ENCODE measurements at regions not wholly inside any gene's neighbourhood (a gene's known extent, or its start where the extent isn't known, plus 50 kb on each side); places are given as distances from the start of the nearest gene placed in this dataset.

DNA sequence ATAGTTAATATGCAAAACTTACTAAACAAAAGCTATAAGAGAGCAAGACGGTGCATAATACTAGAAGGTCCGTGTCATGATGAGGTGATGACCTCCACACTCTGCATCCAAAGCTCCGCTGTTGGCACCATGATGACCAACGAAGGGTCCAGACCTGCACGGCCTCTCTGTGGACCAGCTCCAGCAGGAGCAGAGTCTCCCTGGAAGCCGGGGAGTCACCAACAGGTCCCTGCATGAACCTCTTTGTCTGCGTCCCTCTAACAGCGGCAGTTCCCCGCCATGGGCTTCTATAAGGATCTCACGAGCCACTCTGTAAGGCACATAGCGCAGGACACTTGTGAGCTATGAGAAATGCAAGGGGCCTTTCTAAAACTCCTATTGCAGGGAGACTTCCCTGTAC, 517.3 kb downstream of the BRD1 start:
- no peak for DNase-seq

DNA sequence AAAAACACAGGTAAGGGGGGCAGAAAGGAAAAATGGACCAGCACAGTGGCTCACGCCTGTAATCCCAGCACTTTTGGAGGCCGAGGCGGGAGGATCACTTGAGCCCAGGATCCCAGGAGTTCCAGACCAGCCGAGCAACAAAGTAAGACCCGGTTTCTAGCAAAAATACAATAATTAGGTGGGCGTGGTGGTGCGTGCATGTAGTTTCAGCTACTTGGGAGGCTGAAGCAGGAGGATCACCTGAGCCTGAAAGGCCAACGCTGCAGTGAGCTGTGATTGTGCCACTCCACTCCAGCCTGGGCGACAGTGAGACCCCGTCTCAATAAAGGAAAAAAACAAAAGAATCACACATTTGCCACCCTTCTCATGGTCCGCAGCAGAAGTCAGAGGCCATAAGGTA, 519.4 kb downstream of the BRD1 start:
- DNase-seq = no peak

DNA sequence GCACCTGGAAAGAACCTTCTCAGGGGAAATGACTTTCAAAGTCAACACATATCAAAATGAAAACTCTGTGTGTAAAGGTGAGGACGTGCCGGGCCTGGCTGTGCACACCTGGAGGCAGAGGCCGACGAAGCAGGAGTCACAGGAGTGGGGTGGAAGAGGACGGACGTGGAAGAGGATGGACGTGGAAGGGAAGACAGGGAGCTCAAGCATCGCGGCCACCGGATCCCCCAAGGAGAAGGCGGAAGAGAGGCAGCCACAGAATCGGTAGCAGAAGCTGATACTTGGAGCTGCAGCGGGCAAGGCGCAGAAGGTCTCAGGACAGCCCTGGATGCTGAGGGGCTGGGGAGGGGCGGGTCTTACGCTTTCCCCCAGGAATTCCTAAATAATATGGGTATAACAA, 519.8 kb downstream of the BRD1 start:
- no peak for DNase-seq

DNA sequence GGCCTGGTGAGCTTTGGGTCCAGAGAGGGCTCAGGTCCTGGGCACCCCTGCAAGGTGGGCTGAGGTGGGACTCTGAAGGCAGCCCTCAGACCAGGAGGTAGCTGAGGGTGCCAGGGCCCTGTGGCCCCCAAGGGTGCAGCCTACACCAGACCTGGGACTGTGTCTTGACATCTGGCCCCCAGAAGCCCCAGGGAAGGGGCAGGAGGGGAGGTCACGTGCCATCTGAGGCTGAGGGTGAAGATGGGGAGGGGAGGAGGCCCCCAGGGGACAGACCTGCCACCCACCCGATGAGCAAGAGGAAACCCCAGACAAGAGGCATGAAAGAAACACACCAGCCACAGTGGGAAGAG, 520.2 kb downstream of the BRD1 start:
- no peak for DNase-seq

DNA sequence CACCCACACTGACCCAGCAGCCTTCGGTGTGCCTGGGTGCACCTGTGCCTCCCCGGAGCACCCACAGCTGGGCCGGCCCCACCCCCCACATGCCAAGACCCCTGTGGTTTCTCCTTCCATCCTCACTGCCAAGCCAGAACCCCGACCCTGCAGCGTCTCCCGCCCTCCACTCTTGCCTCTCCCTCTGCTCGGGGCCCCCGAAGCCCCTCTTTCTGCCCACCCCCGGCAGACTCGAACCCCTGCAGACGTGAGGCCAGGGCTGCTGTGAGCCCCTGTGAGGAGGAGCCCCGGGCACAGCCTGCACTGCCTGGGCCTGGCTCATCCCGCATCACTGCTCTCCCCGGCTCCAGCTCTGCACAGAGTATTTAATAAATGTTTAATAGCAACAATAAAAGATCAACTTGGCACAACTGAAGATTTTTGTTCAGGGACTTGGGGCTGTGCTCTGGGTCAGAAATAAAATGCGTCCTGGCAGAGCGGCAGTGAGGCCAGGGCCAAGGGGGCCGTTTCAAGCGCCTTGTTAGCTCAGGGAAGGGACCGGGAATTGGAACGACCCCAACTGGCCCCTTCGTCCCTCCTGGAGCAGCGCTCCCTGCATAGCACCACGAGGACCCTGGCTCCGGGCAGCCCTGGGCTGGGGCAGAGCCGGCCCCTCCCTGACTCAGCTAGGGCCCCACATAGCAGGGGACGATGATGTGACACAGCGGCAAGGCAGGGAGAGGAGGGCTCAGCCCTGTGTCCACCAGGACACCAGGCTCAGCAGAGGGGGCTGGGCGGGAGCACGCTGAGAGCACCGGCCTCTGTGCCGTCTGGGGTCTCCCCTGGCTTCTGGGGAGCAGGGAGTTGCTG, 520.8 kb downstream of the BRD1 start:
- no peak for DNase-seq

DNA sequence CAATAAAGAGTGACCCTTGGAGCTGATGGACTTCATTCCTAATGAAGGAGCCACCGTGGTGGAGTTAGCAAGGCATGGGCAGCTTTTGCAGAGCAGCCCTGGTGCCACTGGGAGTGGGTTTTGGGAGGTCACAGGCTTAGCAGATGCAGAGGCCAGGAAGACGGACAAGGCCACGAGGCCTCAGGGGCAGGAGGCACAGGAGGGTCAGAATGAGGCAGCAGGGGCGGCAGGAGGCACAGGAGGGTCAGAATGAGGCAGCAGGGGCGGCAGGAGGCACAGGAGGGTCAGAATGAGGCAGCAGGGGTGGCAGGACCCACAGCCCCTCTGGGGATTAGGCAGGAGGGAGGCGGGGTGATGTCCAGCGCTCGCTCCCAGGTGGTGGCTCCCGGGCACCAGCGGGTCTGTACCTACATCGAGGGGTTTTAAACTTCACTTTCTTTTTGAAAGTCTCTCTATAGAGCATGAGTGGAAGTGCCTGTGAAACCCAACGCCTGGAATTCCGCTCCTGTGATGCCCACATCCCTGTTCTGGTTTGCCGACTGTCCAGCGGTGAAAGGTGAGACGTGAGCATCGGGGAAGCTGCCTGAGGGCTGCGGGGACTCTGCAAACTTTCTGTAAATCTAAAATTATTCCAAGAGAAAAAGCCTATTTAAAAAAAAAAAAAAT, 521.6 kb downstream of the BRD1 start:
- no peak for DNase-seq

DNA sequence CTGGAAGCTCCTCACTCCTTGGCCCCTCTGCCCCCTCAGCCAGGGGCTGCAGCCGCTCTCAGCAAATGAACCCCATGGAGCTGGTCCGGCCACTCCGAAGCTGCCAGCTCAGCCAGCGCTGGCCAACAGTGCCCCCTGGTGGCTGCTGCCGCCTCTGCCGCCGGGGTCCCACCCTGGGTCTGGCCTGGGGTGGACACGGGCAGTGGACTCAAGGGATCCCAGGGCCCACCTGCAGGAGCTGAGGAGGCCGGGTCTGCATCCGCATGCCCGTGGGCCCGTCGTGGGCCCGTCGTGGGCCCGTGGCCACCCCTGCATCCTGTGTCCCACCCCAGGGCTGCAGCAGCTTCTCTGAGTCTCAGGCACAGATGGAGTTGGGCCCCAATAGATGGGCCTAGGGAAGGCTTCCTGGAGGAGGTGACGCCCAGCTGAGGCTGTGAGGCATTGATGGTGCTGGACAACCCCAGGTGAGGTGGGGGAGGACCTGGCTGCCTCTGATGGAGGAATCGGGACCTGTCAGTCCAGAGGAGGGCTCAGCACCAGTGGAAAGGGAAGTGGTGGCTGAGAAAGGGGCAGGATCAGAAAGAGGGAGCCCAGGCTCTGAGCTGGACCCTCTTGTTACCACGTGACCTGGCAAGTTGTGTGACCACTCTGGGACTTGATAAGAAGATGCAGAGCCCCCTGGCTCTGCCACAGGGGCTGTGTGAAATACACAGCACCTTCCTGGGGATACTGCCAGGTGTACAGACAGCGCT, 522.3 kb downstream of the BRD1 start:
- DNase-seq = no peak

DNA sequence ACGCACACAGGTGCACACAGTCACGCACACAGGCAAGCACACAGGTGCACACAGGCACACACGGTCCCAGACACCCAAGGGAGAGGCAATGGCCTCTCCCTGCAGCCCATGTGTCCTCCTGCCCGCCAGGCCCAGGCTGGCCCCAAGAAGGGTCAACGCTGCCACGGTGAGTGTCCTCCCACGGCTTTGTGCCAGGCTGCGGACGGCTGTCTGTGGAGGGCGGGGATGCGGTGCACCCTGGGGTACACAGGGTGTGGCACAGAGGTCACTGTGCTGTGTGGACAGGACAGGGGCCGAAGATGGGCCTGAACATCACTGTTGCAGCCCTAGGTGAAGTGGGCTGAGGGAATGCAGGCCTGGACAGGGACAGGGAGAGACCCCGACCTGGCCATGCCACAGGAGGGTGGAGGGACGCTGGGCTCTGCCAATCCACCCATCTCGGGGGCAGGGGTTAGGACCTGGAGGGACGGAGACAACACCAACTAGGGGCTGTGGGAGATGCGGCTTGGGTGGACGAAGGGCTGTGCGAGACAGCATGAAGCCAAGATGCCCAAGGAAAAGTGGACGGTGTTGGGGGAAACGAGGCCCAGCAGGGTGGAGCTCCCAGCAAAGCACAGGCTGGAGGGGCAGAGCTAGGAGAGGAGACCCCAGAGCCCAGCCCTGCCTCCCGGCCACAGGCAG, 523.8 kb downstream of the BRD1 start:
- DNase-seq = no peak

DNA sequence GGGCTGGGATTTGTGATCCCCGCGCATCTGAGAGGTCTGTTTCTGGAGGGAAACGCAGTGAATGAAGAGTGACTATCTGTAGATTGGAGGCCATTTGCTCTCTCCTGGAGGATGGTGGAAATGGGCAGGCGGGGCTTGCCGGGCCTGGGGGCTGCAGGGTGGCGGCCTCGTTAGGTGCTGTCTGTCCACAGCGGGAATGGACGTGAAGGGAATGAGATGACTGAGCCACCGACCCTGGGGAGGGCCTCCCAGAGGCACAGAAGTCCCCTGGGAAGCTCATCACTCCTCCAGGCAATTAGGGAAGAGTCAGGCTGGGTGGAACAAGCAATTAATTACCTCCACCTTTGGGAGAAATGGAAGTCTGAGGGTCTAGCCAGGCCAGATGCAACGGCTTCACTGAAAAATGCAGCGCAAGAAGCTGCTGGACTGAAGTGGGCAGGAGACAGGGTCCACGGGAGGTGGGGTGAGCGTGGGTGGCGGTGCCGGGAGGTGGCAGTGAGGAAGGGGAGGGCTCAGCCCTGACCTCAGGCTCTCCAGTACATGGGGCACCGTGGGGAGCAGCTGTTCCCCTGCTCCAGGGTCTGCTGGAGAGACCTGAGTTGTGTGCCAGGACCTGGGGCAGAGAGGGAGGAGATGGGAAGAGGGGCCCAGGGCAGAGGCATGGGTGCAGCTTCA, 524.5 kb downstream of the BRD1 start:
- DNase-seq = no peak

DNA sequence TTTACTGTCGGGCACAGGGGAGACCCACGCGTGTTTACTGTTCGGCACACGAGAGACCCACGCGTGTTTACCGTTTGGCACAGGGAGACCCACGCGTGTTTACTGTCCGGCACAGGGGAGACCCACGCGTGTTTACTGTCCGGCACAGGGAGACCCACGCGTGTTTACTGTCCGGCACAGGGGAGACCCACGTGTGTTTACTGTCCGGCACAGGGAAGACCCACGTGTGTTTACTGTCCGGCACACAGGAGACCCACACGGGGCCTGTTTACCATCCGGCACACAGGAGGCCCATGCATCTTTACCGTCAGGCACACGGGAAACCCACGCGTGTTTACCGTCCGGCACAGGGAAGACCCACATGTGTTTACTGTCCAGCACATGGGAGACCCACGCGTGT, 525.1 kb downstream of the BRD1 start:
- DNase-seq = no peak

DNA sequence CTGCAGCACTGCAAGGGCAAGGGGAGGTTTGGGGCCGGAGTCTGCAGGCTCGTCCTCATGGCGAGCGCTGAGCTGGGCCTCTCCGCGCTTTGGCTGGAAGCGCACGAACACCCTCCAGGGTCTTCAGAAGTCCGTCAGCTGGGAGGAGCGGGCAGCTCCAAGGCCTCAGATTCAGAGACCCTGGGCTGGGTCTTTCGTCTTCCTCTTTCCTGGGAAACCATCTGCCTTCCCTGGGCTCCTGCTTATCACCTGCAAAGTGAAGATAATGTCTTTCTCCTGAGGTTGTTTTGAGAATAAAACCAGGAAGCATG, 525.6 kb downstream of the BRD1 start:
- no peak for DNase-seq

DNA sequence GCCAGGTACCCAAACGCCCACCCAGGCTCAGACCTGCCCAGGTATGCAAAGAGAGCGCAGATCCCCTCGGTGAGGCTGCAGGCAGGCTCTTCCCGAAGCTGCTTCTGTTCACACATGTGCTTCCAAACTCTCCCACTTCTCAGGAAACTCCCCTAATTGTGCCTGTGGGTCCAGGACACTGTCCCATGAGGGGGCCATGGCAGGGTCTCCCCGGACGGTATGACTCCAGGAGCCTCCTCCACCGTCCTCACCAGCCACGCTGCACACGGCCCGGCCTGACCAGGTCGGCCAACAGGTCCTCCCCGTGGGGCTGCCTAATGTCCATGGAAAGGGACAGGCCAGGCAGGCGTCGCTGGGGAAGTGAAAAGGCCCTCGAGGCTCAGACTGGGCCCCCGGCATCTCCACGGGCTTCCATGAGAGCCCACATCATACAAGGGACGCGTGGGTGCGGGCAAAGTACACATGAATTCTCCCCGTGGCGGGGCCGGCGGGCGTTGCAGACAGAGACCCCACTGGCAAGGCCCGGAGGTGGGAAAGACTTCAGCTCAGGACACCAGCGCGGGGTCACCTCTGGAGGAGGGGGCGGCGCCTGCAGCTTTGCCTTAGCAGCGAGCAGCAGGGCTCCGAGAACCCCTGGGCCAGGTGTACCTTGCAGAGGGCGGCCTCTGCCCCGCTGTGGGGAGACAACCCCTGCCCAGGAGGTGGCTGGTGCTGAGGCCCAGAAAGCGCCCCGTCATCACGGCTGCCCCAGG, 526.1 kb downstream of the BRD1 start:
- no peak for DNase-seq

DNA sequence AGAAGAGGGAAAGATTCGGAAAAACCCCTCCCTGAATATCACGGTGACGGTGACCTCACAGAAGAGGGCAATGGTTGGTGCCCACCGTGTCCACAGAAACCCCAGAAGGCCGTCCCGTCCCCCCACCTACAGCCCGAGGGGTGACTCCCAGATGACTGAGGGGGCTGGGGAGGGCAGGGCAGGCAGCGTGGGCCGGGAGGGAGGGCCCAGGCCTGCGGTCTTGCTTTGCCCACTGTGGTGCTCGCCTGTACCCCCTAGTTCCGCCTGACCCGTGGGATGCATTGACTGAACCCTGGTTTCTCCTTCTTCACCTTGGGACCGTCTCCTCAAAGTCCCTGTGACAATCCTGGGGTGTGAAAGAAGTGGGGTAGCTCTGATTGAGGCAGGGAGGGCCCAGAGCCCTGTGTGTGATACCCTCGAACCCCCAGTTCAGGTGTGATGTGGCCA, 526.7 kb downstream of the BRD1 start:
- DNase-seq = no peak

DNA sequence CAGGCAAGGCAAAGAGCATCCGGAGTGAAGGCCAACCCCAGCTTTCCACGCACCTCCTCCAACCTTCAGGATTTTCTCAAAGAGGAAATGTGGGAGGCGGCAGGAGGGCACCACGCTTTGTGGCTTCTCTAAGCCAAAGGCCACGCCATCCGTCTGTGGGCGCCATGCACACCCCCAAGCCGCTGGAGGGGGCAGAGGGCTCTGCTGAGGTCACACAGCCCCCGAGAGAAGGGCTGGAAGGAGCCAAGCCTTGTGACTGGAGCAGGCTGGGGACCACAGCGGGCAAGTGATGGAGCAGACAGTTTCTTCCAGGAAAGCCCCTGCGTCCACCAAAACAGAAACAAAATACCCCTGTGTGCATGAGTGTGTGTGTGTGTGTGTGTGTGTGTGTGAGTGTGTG, 527.4 kb downstream of the BRD1 start:
- DNase-seq = no peak

DNA sequence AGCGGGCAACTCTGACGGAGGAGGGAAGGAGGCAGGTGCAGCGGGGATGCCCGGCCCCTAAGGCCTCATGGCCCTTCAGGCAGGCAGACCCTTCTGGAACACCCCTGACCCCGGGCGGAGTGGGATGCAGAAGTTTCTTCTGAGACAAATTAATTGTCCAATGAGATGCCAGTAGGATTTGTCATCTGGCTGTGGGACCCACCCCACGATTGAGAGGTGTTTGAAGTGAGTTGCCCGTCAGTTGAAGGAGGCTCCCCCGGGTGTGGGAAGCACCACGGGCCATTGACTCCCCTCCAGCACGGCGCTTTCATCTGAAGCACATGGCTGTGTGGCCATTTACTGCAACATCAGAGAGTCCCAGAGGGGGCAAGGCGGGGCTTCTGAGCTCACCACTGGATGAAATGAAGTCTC, 527.8 kb downstream of the BRD1 start:
- no peak for DNase-seq

DNA sequence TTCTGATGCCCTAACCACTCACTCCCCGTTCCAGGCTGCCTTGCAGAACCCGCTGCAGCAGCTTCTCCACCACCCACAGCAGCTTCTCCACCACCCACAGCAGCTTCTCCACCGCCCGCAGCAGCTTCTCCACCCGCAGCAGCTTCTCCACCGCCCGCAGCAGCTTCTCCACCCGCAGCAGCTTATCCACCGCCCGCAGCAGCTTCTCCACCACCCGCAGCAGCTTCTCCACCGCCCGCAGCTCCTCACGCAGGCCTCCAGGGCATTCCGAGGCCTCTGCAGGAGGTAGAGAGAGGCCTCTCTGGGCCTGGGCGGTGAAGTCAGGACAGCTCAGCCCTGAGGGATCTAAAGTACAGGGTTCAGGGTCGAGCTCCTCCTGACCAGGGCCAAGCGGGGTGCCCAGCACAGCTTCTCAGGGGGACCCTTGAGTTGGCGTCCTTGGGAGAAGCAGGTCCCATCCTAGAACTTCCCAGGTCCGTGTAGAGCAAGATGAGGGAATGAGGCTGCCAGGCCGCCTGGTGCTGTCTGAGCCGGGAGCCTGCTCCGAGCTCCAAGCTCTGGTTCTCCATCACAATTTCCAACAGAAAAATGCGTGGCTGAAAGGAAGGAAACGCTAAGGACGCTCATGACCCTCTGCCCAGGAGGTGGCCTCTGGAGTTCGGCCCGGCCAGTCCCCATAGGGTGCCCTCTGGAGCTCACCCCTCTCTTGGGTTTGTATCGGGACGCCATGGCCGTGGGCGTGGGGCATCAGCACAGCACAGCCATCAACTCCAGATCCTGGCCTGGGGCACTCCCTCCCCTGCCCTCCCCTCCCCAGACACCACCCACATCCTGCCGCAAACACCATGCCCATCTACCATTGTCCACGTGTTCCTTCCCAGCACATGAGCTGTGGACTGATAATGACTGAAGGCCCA, 528.6 kb downstream of the BRD1 start:
- no peak for DNase-seq

DNA sequence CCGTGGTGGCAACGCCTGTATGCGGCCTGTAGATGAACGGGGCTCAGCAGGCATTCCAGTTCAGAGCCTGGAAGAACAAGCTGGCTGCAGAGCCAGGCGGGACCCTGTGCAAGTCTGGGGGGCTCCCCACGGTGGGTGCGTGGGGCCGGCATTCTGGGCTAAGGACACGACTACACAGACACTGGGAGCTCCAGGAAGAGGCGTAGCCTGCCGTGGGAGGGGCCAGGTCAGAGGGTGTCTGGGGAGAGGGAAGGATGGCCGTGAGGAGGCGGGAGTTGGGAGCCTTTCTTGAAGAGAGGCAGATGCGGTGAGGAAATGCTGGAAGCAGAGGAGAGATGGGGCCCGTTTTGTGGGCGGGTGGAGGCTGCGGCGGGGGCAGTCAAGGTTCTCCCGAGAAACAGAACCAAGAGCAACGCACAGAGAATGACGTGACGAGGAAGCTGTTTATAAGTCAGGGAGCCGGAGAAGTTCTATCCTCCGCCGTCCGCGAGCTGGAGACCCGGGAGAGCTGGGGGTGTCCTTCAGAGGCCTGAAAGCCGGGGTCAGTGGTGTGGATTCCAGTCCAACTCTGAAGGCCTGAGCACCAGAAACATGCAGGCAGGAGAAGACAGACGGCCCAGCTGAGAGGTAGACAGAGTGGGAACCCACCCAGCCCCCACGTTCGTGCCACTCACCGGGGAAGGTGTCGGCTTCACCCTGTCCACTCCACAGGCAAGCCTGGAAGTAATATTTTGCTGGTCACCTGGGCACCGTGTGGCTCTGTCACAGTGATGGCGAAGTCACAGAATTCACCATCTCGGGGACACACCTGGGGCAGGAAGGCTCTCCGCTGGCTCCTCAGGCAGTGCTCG, 529.6 kb downstream of the BRD1 start:
- no peak for DNase-seq

DNA sequence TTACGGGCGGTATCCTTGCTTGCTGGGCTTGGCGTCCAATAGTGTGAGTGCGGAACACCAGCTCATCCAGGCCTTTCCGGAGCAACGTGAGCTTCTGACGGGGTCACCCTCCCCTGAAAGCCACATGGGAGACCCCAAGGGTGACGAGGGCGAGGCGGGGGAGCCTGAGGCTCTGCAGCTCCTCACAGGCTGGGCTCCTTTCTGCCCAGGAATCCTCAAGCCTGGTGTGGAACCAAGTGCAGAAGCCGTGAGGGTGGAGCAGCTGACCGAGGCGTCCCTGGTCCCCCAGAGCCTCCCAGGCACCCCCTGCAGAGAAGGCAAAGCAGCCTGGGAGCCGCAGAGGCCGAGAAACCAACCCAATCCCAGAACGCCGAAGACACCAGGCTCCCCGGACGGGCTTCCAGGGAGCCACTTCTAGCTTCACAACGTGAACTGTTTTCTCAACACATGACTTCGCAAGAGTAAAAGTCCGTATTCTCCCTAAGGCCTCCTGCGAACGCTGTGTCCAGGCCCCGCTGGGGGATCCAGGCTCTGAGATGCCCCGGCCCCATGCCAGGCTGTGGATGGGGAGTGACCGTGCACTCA, 530.3 kb downstream of the BRD1 start:
- DNase-seq = no peak

DNA sequence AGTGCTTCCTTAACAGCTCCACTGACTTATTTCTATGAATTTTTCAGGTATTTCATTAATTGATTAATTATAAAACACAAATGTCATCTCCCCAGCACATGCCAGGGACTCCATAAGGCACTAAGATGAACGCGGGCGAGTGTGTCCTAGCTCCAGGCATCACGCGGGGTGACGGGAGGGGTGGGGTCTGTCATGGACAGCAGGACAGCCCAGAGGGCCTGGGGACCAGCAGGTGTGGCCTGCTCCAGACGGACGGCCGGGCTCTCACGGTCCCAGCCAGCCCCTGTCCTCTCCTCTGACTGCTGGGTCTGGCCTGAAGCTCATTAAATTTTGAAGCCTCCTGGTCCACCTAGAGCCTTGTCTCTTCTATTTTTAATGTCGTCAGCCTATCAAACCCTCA, 531.1 kb downstream of the BRD1 start:
- no peak for DNase-seq

Measured in NCI-H1417 treated with DMSO at 0.1 percent for 48 hours (cell line).